ENCODE measurements at regions not wholly inside any gene's neighbourhood (a gene's known extent, or its start where the extent isn't known, plus 50 kb on each side); places are given as distances from the start of the nearest gene placed in this dataset.

DNA sequence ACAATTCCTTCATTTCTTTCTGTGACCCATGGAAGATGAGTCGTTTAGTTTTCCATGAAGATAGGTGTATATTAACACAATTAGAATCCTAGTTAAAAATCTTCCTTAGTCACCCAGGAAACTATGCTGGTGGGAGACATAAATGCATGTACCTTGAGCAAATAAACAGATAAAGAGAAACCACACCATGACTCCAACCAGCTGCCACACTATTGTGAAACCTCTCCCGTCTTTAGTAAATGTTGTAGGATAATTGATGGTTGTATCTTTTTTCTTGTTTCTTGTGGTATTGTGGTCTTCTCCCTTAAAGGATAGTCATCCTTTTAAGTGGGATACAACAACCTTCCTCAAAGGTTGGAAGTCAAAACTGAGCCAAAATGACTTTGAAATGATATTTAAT lies 103.8 kb upstream of the LEF1 start:
- peak; percentile 80 for DNase-seq (ENCODE audit: low read depth)

DNA sequence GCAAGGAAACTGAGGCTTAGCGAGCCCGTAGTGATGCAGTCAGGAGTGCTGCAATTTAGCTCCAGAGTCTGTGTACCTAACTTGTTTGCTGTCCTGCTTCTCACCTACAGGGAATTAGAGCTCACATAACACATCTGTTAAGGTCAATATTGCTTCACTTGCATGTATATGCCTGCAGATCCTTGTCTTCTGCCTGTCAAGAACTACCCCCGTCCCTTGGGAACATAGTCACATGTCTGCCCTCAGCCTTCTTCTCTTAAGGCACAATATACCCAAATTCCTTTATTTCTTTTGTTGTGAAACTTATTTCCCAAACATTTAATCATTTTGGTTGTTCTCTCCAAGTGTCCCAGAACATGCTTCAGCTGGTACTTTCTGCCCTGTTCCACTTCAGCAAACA lies 103.3 kb upstream of the LEF1 start:
- DNase-seq (ENCODE audit: low read depth): peak; percentile 5

DNA sequence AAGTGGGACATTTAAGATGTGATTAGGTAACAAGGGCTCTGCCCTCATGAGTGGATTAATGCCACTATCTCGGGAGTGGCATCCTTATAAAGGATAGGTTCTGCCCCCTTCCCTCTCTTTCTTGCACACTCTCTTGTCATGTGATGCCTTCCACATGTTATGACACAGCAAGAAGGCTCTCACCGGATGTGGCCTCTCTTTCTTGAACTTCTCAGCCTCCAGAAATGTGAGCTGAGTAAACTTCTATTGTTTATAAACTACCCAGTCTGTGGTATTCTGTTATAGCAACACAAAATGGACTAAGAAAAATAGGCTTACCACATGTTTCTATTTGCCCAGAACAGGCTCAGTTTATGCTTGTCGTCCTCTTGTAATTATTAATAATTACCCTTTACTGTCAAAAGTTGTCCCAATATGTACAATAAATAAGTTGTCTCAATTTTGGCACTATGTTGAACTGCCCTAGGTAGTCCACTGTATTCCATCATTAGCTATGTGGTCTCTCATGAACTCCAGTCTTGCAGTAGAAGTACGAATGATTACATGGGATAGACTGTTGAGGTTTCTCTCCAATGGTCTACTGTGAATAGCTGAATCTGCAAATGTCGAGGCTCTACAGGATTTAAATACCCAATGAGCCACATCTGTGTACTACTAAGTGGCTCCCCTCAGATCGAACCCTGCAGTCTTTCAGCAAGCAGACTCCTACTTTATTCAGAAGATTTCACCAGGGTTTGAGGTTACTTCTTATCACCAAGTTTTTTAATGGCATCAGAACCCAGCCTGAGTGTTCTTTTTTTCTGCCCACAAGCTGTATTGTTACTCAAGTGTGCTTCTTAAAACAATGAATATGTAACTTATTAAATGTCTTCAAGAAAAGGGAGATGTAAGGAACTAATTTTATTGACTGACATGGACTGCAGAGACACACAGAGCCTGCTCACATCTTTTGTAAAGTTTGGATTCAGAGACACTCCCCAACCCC lies 102.0 kb upstream of the LEF1 start:
- DNase-seq (ENCODE audit: low read depth): peak; percentile 90

DNA sequence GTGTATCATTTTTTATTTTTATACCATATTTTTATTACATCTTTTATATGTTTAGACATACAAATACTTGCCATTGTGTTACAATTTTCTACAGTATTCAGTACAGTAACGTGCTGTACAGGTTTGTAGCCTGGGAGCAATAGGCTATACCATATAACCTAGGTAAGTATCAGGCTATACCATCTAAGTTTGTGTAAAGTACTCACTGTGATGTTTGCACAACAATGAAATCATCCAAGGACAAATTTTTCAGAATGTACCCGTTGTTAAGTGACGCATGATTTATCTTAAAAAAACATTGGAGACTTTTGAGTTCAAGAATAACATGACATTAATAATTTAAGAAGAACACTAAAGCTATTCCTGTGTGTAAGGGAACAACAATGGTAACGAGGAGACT lies 96.0 kb upstream of the LEF1 start:
- DNase-seq (ENCODE audit: low read depth): no peak

DNA sequence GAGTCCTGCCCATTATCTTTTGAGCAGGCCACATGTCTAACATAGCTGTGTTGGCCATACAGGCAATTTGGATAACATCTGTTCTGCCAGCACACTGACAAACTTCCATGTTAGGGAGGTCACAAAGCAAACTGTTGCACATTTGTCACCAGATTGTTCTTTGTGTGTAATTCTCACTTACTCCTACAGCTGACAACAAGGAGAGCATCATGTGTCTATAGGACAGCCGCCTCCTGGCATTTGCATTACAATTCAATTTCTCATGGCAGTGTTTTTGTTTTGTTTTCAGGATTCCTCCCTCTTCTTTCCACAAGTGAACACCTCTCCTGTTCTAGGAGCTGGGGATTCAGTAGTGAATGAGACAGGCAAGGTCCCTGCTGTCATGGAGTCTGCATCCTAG lies 94.3 kb upstream of the LEF1 start:
- no peak for DNase-seq (ENCODE audit: low read depth)

DNA sequence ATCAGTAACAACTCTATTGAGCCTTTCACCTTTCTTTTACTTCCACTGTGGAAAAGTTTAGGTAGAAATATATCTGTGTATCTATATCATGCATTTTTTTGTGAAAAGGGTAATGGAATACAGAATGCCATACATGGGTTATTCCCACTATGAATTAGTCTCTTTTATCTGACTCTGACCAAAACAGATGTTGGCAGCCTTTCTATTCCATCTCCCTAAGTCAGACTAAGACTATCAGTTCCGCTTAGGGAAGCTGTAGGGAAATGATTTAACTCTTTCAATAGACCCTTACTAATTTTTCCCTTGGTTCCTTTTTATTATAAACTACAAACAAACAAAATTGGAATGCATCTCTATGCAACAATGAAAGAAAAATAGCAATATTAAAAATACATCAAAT lies 92.3 kb upstream of the LEF1 start:
- DNase-seq (ENCODE audit: low read depth): no peak

DNA sequence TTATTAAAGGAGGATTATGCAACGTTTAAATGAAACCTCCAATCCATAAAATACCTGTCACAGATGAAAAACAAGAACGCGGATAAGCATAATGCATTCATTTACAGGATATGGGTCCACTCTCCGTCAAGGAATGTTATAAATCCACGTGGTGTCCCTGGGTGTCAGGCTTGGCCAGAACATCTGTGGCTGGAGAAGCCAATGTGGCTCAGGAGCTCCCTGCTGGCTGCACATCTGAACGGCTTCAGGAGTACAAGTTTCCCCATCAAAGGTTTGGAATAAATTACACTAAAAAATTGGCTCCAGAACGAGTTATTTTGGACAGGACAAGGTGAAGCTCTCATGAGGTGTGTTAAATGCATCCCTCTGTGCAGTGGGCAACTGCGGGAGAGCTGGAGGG lies 87.8 kb upstream of the LEF1 start:
- DNase-seq (ENCODE audit: low read depth): no peak

DNA sequence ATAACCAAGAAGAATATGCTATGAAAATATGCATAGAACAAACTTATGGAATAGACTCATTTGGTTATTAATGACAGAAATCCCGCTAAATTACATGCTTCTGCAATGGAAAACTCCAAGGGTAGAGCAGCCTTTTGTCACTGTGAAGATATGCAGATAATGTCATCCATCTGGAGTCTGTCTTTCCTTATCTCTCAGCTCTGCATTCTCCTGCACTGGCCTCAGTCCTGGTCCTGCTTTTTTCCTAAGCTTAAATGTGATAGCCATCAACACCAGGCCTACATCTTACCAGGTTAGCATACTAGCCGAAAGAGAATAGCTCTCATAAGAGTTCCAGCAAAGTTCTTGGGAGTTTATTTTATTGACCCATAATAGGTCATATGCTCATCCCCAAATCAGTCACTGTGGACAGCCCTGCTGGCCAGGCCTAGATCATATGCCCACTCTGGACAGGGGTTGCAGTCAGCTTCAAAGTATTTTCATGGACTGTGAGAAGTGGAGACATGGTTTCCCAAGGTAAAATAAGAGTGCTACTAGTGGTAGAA lies 86.5 kb upstream of the LEF1 start:
- no peak for DNase-seq (ENCODE audit: low read depth)

DNA sequence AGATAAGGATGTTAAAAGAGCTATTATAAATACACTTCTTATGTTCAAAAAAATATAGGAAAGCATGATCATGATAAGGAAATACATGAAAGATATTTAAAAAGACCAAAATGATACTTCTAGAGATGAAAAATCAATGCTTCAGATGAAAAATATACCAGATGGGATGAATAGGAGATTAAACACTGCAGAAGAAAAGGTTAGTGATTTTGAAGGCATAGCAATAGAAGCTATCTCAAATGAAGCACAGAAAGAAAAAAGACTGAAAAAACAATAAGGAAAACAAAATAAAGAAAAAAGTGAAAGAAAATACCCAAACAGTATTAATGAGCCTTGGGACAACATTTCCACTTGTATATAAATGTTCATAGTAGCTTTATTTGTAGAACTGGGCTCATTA lies 80.7 kb upstream of the LEF1 start:
- no peak for DNase-seq (ENCODE audit: low read depth)

DNA sequence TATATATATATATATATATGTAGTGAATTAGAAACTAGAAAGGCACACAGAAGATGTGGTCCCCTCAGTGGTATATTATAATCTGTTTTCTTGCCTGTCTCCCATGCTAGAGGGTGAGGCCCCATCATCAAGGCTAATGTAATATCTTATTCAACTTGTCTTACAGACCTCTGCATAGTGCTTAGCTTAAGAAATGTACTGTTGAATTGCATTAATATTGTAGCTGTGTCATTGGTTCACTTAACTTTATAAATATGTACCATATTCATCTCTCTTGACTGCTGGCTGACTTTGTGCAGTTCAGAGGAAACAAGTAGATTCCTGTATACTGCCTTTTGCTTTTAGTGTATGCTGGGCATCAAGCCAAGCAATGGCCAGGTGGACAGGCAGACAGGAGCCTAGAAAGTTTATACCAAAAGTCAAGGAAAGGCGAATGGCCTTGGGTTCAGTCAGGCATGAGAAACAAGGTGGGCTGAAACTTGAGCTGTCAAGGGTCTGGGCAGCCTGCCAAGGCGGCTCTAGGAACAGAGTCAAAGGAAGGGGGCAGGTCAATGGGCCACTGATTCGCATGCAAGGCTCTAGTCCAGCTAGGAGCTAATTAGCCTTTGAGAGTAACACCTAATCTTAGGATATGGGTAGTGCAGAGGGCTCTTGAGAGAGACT lies 78.8 kb upstream of the LEF1 start:
- peak; percentile 69 for DNase-seq (ENCODE audit: low read depth)

DNA sequence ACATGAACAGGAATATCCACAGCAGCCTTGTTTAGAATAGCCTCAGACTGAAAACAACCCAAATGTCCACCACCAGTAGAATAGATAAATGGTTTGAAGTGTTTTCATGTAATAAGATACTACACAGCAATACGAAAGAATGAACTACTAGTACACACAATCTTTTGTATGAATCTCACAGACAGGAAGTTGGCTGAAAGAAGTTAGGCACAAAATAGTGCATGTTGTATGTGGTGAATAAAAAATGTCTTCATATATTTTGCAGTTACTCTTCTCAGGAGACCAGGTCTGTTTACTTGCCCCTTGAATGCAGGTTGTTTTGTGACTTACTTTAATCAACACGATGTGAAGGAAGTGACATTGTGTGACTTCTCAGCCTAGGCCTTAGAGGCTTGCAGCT lies 75.9 kb upstream of the LEF1 start:
- DNase-seq (ENCODE audit: low read depth): no peak

DNA sequence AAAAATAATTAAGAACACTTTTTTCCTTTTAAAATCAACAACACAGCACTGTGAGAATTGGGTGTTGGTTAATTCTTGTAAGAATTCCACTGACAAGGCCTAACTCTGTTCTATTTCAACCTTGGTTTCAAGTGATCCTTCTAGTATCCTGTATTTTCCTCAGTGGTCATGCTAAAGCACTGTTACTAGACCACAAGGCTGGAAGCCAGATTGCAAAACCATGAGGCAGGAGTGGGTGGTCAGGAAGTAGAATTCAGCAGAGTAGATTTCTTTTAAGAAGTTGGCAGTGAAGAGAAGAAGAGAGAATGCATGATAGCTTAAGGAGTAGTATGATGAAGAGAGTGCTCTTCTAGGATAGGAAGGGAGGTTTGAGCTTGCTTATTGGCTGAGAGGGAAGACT lies 71.6 kb upstream of the LEF1 start:
- peak; percentile 7 for DNase-seq (ENCODE audit: low read depth)

DNA sequence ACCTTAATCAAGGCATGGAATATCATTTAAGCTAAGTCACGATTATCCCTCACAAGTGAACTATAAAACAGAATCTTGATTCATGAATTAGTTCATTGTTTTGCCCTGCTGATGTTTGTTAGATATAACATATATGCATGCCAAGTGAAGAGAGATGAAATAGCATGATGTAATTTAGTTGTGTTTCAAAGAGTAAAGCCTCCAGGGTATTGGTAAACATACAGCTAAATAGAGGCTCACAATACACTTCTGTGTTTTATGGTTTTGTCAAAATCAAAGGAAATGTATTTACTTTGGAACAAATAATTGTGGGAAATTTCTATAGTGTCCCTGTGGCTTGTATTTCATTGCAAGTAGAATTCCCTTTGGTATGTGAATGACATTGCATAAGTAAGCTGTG lies 69.0 kb upstream of the LEF1 start:
- DNase-seq (ENCODE audit: low read depth): no peak

DNA sequence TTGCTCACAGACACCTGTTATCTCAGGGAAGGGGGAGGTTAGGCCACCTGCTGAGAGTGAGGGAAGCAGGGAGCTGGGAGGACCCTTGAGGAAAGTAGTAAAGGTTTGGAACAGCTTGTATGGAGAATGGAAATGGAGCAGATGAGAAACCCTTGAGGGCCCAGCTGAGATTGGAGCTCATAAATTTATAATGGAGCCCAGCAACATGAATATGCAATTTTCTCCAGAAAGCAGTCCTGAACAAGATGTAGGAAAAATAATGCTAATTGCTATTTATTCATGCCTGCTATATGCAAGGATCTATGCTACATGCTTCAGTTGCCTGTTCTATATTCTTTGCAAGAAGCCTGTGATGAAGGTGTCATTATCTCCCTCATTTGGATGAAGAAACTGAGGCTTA lies 67.5 kb upstream of the LEF1 start:
- DNase-seq (ENCODE audit: low read depth): no peak

DNA sequence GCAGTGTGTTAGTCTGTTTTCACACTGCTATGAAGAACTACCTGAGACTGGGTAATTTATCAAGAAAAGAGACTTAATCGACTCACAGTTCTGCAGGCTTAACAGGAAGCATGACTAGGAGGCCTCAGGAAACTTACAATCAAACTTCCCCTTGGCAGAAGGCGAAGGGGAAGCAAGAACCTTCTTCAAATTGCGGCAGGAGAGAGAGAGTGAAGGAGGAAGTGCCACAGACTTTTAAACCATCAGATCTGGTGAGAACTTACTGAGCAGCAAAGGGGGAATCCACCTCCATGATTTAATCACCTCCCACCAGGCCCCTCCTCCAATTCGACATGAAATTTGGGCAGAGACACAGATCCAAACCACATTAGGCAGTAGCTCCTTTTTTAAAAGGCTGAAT lies 59.2 kb upstream of the LEF1 start:
- no peak for DNase-seq (ENCODE audit: low read depth)

DNA sequence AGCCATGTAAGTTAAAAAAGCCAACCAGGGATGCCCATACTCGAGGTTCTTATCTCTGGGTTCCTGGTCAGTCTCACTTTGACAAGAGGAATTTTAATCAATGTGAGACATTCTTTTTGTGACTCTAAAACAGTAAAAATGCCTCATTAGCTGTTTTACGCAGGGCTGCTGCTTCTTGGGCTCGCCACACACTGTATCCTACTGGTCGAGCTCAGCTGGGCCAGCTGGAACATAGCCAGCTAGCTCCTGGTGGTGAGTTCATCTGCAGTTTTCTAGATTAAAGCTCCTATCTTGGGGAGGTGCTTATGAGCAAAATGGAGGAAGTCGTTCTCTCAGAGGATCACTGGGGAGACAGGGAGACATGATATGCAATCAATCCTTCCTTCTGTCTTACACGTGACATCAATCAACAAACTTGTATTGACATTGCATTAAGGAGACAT lies 55.9 kb upstream of the LEF1 start:
- peak; percentile 36 for DNase-seq (ENCODE audit: low read depth)

DNA sequence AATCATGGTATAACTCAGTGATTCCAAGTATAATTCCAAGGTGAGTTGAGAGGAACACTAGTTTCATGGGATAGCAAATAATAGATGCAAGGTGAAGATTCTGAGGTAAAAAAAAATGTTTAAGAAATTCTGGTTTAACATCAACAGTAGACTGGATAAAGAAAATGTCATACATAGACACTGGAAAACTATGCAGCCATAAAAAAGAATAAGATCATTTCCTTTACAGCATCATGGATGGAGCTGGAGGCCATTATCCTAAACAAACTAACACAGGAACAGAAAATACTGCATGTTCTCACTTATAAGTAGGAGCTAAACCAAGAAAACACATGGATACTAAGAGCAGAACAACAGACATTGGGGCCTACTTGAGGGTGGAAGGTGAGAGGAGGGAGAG lies 54.6 kb upstream of the LEF1 start:
- DNase-seq (ENCODE audit: low read depth): no peak

DNA sequence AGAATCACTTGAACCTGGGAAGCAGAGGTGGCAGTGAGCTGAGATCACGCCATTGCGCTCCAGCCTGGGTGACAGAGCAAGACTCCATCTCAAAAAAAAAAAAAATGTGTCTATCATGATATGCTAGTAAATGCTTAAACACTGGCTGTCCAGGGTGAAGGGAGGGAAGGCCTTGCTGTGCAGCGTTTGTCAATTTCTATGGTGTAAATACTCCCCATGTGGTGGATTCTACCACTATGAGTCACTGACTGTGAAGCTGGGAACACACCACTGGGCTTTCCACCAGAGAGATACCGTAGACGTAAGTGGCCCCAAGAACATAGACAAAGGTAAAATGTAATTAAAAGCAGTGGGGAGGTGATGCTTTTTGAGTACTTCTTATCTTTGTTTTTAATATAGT lies 51.3 kb upstream of the LEF1 start:
- DNase-seq (ENCODE audit: low read depth): no peak

Data from M059J (cell line).